A673 (cell line): ENCODE measurements at regions not wholly inside any gene's neighbourhood (a gene's known extent, or its start where the extent isn't known, plus 50 kb on each side); places are given as distances from the start of the nearest gene placed in this dataset.

Source experiments
- BruUV-seq: library from RNA; stranded (reverse); fragments of 400-500 nt; replicated peaks from 2 replicates; lab custom pipeline; 2021; lab: Mats Ljungman, UMichigan
- CTCF ChIA-PET: fragments of 300-600 bp; sonication (Branson Sonifier 250); formaldehyde crosslinking; loops from one replicate; lab custom pipeline; 2022; ENCODE audit warnings: antibody characterized with exemption; lab: Charles Lee
- POLR2A ChIA-PET: fragments of 300-600 bp; sonication (Branson Sonifier 250); formaldehyde crosslinking; loops from one replicate; lab custom pipeline; 2022; ENCODE audit warnings: antibody characterized with exemption; ENCODE audit not compliant: low non-redundant PET; lab: Charles Lee
- DNase-seq: peaks from one replicate; pipeline ENCODE4 v3.0.0-alpha.2; 2015; ENCODE audit warnings: low spot score
- H3K27ac ChIP-seq: fragments of 200-600 bp; sonication (generic); 2 replicates; pipeline ENCODE4 v1.5.1; 2016; ENCODE audit warnings: mixed run types, low read depth, mild to moderate bottlenecking, mixed read lengths, antibody characterized with exemption, low read length; ENCODE audit not compliant: poor library complexity, severe bottlenecking
- H3K27me3 ChIP-seq: fragments of 200-600 bp; sonication (generic); replicated peaks from 2 replicates; pipeline ENCODE4 v1.6.1; 2017; ENCODE audit warnings: mixed run types, low read depth, mild to moderate bottlenecking, mixed read lengths, antibody characterized with exemption, low read length; ENCODE audit not compliant: insufficient read depth, poor library complexity
- H3K36me3 ChIP-seq: fragments of 200-600 bp; sonication (generic); 2 replicates; pipeline ENCODE4 v1.6.1; 2016; ENCODE audit warnings: mixed run types, mild to moderate bottlenecking, mixed read lengths, antibody characterized with exemption, low read length; ENCODE audit not compliant: insufficient read depth, poor library complexity, severe bottlenecking
- H3K4me1 ChIP-seq: fragments of 200-600 bp; sonication (generic); 2 replicates; pipeline ENCODE4 v1.6.1; 2017; ENCODE audit warnings: mixed run types, mild to moderate bottlenecking, mixed read lengths, antibody characterized with exemption, low read length; ENCODE audit not compliant: insufficient read depth, poor library complexity, severe bottlenecking
- H3K4me3 ChIP-seq: fragments of 200-600 bp; sonication (generic); 2 replicates; pipeline ENCODE4 v1.5.1; 2016; ENCODE audit warnings: low read depth, mixed run types, mild to moderate bottlenecking, mixed read lengths, low read length; ENCODE audit not compliant: poor library complexity, severe bottlenecking
- H3K9me3 ChIP-seq: fragments of 200-600 bp; sonication (generic); 2 replicates; pipeline ENCODE4 v1.6.1; 2016; ENCODE audit warnings: mixed run types, low read depth, mild to moderate bottlenecking, mixed read lengths, antibody characterized with exemption, low read length; ENCODE audit not compliant: poor library complexity, severe bottlenecking
- CTCF ChIP-seq: fragments of 300-800, 200-600 bp; sonication (generic); conservative IDR thresholded peaks from 2 replicates; pipeline ENCODE4 v1.5.1; 2017; ENCODE audit warnings: low read depth, mild to moderate bottlenecking, antibody characterized with exemption, low read length, moderate library complexity, mixed read lengths
- EZH2 ChIP-seq: fragments of 200-600 bp; sonication (generic); IDR thresholded peaks from 2 replicates; pipeline ENCODE4 v1.6.1; 2017; ENCODE audit warnings: borderline replicate concordance, low read depth, mild to moderate bottlenecking, mixed read lengths, antibody characterized with exemption, low read length; ENCODE audit not compliant: poor library complexity, severe bottlenecking
- intact Hi-C: fragments of 100-400 bp; cut with micrococcal nuclease; formaldehyde crosslinking; loops from one replicate; pipeline ENCODE4 v1.10.0; 2022; ENCODE audit not compliant: unreplicated experiment

GRCh38 chr2:181273986-181274385 is 183.2 kb upstream of the ITGA4 start:
- TF ChIP-seq EZH2 = no peak
- TF ChIP-seq CTCF = no peak
- CTCF ChIA-PET = no interaction called here
- Histone ChIP-seq H3K4me1 (no peaks in the 10 kb centered on the region), H3K9me3 (no peaks in the 10 kb centered on the region), H3K4me3 (no peak overlapping the region), H3K27me3 (no peaks in the 10 kb centered on the region), H3K36me3 (no peaks in the 10 kb centered on the region), H3K27ac (no peak overlapping the region)
- DNase-seq = no peak
- intact Hi-C loops = no loop called here
- BruUV-seq = no TSS peak
- POLR2A ChIA-PET = no interaction called here

- CTCF ChIA-PET = no interaction called here
Measured at GRCh38 chr2:181275643-181276070, 181.5 kb upstream of the ITGA4 start.

GRCh38 chr2:181281206-181281832 is 175.9 kb upstream of the ITGA4 start:
- intact Hi-C loops = no loop called here
- no peaks in the 10 kb centered on the region for H3K27me3 ChIP-seq
- TF ChIP-seq EZH2 = no peak
- TF ChIP-seq CTCF = no peak
- no peaks in the 10 kb centered on the region for H3K36me3 ChIP-seq
- no peak overlapping the region for H3K4me3 ChIP-seq
- H3K4me1 ChIP-seq = no peaks in the 10 kb centered on the region
- ChIA-PET CTCF (no interaction called here), POLR2A (no interaction called here)
- H3K9me3 ChIP-seq = no peaks in the 10 kb centered on the region
- BruUV-seq = no TSS peak
- no peak for DNase-seq
- no peak overlapping the region for H3K27ac ChIP-seq

More at GRCh38 chr2:181275643-181276070, 181.5 kb upstream of the ITGA4 start:
- intact Hi-C loops = no loop called here
- no TSS peak for BruUV-seq
- POLR2A ChIA-PET = no interaction called here
- no peaks in the 10 kb centered on the region for H3K36me3 ChIP-seq
- no peaks in the 10 kb centered on the region for H3K9me3 ChIP-seq
- DNase-seq = no peak
- H3K27me3 ChIP-seq = no peaks in the 10 kb centered on the region
- H3K4me3 ChIP-seq = no peak overlapping the region
- no peaks in the 10 kb centered on the region for H3K4me1 ChIP-seq
- TF ChIP-seq EZH2 (no peak), CTCF (no peak)
- no peak overlapping the region for H3K27ac ChIP-seq
